Activated naive CD8-positive, alpha-beta T cell treated with anti-CD3 and anti-CD28 coated beads, Interleukin-2, amount 10 ng/mL, durations not matched to agents 7 days and 5 days (primary cell): ENCODE measurements at regions not wholly inside any gene's neighbourhood (a gene's known extent, or its start where the extent isn't known, plus 50 kb on each side); places are given as distances from the start of the nearest gene placed in this dataset.

Experiments
- ATAC-seq: fragments of 150-1000 bp; cut with Tn5 transposase; one replicate; pipeline ENCODE4 v1.10.0; 2021; ENCODE audit warnings: low read depth, moderate library complexity
- POLR2A ChIA-PET: fragments of 350-600 bp; sonication (Branson Sonifier 250); formaldehyde crosslinking; loops from one replicate; lab custom pipeline; 2021; ENCODE audit warnings: antibody characterized with exemption; lab: Charles Lee
- DNase-seq: peaks from one replicate; pipeline ENCODE4 v3.0.0; 2021
- H3K27ac Mint-ChIP-seq: one replicate; pipeline ENCODE4 v1.8.0; 2022; ENCODE audit warnings: mild to moderate bottlenecking, mixed read lengths
- H3K27me3 Mint-ChIP-seq: one replicate; pipeline ENCODE4 v1.8.0; 2022; ENCODE audit warnings: mild to moderate bottlenecking, moderate library complexity, mixed read lengths
- H3K36me3 Mint-ChIP-seq: one replicate; pipeline ENCODE4 v1.8.0; 2021; ENCODE audit warnings: mild to moderate bottlenecking, mixed read lengths
- H3K4me1 Mint-ChIP-seq: one replicate; pipeline ENCODE4 v1.8.0; 2021; ENCODE audit warnings: mixed read lengths
- H3K4me3 Mint-ChIP-seq: one replicate; pipeline ENCODE4 v1.8.0; 2022; ENCODE audit warnings: mild to moderate bottlenecking, moderate library complexity, mixed read lengths
- H3K9me3 Mint-ChIP-seq: one replicate; pipeline ENCODE4 v1.8.0; 2021; ENCODE audit warnings: mixed read lengths

GRCh38 chr1:191875994-191876393 lies 282.3 kb upstream of the RGS18 start:
- Mint-ChIP-seq H3K36me3 (no peaks in the 10 kb centered on the region), H3K4me3 (no peak overlapping the region), H3K27me3 (no peaks in the 10 kb centered on the region), H3K4me1 (no peaks in the 10 kb centered on the region), H3K9me3 (no peaks in the 10 kb centered on the region), H3K27ac (no peak overlapping the region)
- no peak for ATAC-seq
- POLR2A ChIA-PET: no interaction called here
- DNase-seq: no peak

GRCh38 chr1:191876631-191877030 lies 281.6 kb upstream of the RGS18 start:
- no peak overlapping the region for H3K27ac Mint-ChIP-seq
- H3K27me3 Mint-ChIP-seq: no peaks in the 10 kb centered on the region
- POLR2A ChIA-PET: no interaction called here
- H3K4me3 Mint-ChIP-seq: no peak overlapping the region
- no peaks in the 10 kb centered on the region for H3K36me3 Mint-ChIP-seq
- no peaks in the 10 kb centered on the region for H3K9me3 Mint-ChIP-seq
- H3K4me1 Mint-ChIP-seq: no peaks in the 10 kb centered on the region
- DNase-seq: no peak
- no peak for ATAC-seq

GRCh38 chr1:191882870-191883269 lies 275.4 kb upstream of the RGS18 start:
- Mint-ChIP-seq H3K4me3 (no peak overlapping the region), H3K27ac (no peak overlapping the region), H3K36me3 (no peaks in the 10 kb centered on the region), H3K4me1 (no peaks in the 10 kb centered on the region), H3K9me3 (no peaks in the 10 kb centered on the region), H3K27me3 (no peaks in the 10 kb centered on the region)
- POLR2A ChIA-PET: no interaction called here
- ATAC-seq (no peak), DNase-seq (no peak)

- no peak for DNase-seq
- Mint-ChIP-seq H3K27me3 (no peaks in the 10 kb centered on the region), H3K4me1 (no peaks in the 10 kb centered on the region), H3K4me3 (no peak overlapping the region), H3K36me3 (no peaks in the 10 kb centered on the region), H3K27ac (no peak overlapping the region), H3K9me3 (no peaks in the 10 kb centered on the region)
- POLR2A ChIA-PET: no interaction called here
- ATAC-seq: no peak
Measured at GRCh38 chr1:191886977-191887376, 271.3 kb upstream of the RGS18 start.

- Mint-ChIP-seq H3K9me3 (no peaks in the 10 kb centered on the region), H3K4me3 (no peak overlapping the region), H3K27me3 (no peaks in the 10 kb centered on the region), H3K27ac (no peak overlapping the region), H3K4me1 (no peaks in the 10 kb centered on the region), H3K36me3 (no peaks in the 10 kb centered on the region)
- POLR2A ChIA-PET: no interaction called here
- DNase-seq (no peak), ATAC-seq (no peak)
Measured at GRCh38 chr1:191888996-191889622, 269.2 kb upstream of the RGS18 start.

GRCh38 chr1:191889623-191890003 lies 268.6 kb upstream of the RGS18 start:
- POLR2A ChIA-PET: no interaction called here
- H3K9me3 Mint-ChIP-seq: no peaks in the 10 kb centered on the region
- H3K4me1 Mint-ChIP-seq: no peaks in the 10 kb centered on the region
- H3K4me3 Mint-ChIP-seq: no peak overlapping the region
- no peak for DNase-seq
- H3K36me3 Mint-ChIP-seq: no peaks in the 10 kb centered on the region
- H3K27ac Mint-ChIP-seq: no peak overlapping the region
- ATAC-seq: no peak
- H3K27me3 Mint-ChIP-seq: no peaks in the 10 kb centered on the region

- DNase-seq: no peak
- Mint-ChIP-seq H3K4me3 (no peak overlapping the region), H3K4me1 (no peaks in the 10 kb centered on the region), H3K36me3 (no peaks in the 10 kb centered on the region), H3K27me3 (no peaks in the 10 kb centered on the region), H3K9me3 (no peaks in the 10 kb centered on the region), H3K27ac (no peak overlapping the region)
- POLR2A ChIA-PET: no interaction called here
- ATAC-seq: no peak
Measured at GRCh38 chr1:191890433-191891088, 267.7 kb upstream of the RGS18 start.

GRCh38 chr1:191892716-191893115 lies 265.5 kb upstream of the RGS18 start:
- H3K9me3 Mint-ChIP-seq: no peaks in the 10 kb centered on the region
- no peak overlapping the region for H3K4me3 Mint-ChIP-seq
- H3K27me3 Mint-ChIP-seq: no peaks in the 10 kb centered on the region
- POLR2A ChIA-PET: no interaction called here
- ATAC-seq: no peak
- no peaks in the 10 kb centered on the region for H3K4me1 Mint-ChIP-seq
- H3K27ac Mint-ChIP-seq: no peak overlapping the region
- no peaks in the 10 kb centered on the region for H3K36me3 Mint-ChIP-seq
- no peak for DNase-seq

- H3K4me3 Mint-ChIP-seq: no peak overlapping the region
Measured at GRCh38 chr1:191895049-191895448, 263.2 kb upstream of the RGS18 start.

GRCh38 chr1:191895462-191896058 lies 262.7 kb upstream of the RGS18 start:
- no peaks in the 10 kb centered on the region for H3K36me3 Mint-ChIP-seq
- DNase-seq (no peak), ATAC-seq (no peak)
- H3K4me1 Mint-ChIP-seq: no peaks in the 10 kb centered on the region
- H3K27me3 Mint-ChIP-seq: no peaks in the 10 kb centered on the region
- H3K27ac Mint-ChIP-seq: no peak overlapping the region
- POLR2A ChIA-PET: no interaction called here
- H3K4me3 Mint-ChIP-seq: no peak overlapping the region
- H3K9me3 Mint-ChIP-seq: no peaks in the 10 kb centered on the region

More at GRCh38 chr1:191895049-191895448, 263.2 kb upstream of the RGS18 start:
- POLR2A ChIA-PET: no interaction called here
- H3K9me3 Mint-ChIP-seq: no peaks in the 10 kb centered on the region
- H3K36me3 Mint-ChIP-seq: no peaks in the 10 kb centered on the region
- H3K27ac Mint-ChIP-seq: no peak overlapping the region
- no peaks in the 10 kb centered on the region for H3K27me3 Mint-ChIP-seq
- no peak for ATAC-seq
- H3K4me1 Mint-ChIP-seq: no peaks in the 10 kb centered on the region
- no peak for DNase-seq

GRCh38 chr1:191897134-191897533 lies 261.1 kb upstream of the RGS18 start:
- no peak overlapping the region for H3K4me3 Mint-ChIP-seq
- POLR2A ChIA-PET: no interaction called here
- H3K9me3 Mint-ChIP-seq: no peaks in the 10 kb centered on the region
- H3K4me1 Mint-ChIP-seq: no peaks in the 10 kb centered on the region
- no peak for ATAC-seq
- no peak for DNase-seq
- no peaks in the 10 kb centered on the region for H3K27me3 Mint-ChIP-seq
- no peak overlapping the region for H3K27ac Mint-ChIP-seq
- no peaks in the 10 kb centered on the region for H3K36me3 Mint-ChIP-seq

GRCh38 chr1:191901651-191902050 lies 256.6 kb upstream of the RGS18 start:
- Mint-ChIP-seq H3K4me3 (no peak overlapping the region), H3K4me1 (no peaks in the 10 kb centered on the region), H3K36me3 (no peaks in the 10 kb centered on the region), H3K9me3 (no peaks in the 10 kb centered on the region), H3K27ac (no peak overlapping the region), H3K27me3 (no peaks in the 10 kb centered on the region)
- DNase-seq (no peak), ATAC-seq (no peak)
- POLR2A ChIA-PET: no interaction called here

GRCh38 chr1:191904991-191905390 lies 253.3 kb upstream of the RGS18 start:
- DNase-seq: no peak
- POLR2A ChIA-PET: no interaction called here
- Mint-ChIP-seq H3K27me3 (no peaks in the 10 kb centered on the region), H3K9me3 (peaks cover 3% of the 10 kb centered on the region), H3K4me3 (no peak overlapping the region), H3K4me1 (no peaks in the 10 kb centered on the region), H3K27ac (no peak overlapping the region), H3K36me3 (no peaks in the 10 kb centered on the region)
- ATAC-seq: no peak

GRCh38 chr1:191905781-191906180 lies 252.5 kb upstream of the RGS18 start:
- no peaks in the 10 kb centered on the region for H3K4me1 Mint-ChIP-seq
- H3K27ac Mint-ChIP-seq: no peak overlapping the region
- peaks cover 3% of the 10 kb centered on the region for H3K9me3 Mint-ChIP-seq
- no peak overlapping the region for H3K4me3 Mint-ChIP-seq
- DNase-seq (no peak), ATAC-seq (no peak)
- no peaks in the 10 kb centered on the region for H3K27me3 Mint-ChIP-seq
- H3K36me3 Mint-ChIP-seq: no peaks in the 10 kb centered on the region
- POLR2A ChIA-PET: no interaction called here
